Esophagus squamous epithelium (tissue), 4 donors: ENCODE measurements at regions not wholly inside any gene's neighbourhood (a gene's known extent, or its start where the extent isn't known, plus 50 kb on each side); places are given as distances from the start of the nearest gene placed in this dataset.

Experiments used
- POLR2A ChIP-seq, 4 donors: fragments of 450-650 bp; IDR thresholded peaks; one replicate each; pipeline ENCODE4 v1.6.1; 2017; ENCODE audit warnings: antibody characterized with exemption in 4 of 4, mild to moderate bottlenecking in 4 of 4, moderate library complexity in 3 of 4
- TF ChIP-seq, protein P1 (sequence below), 6 experiments: fragments of 450-650 bp in 4 of 6; fragments of 200-600 bp in 2 of 6; sonication (generic) in 2 of 6; IDR thresholded peaks; one replicate each; pipeline ENCODE4 v1.5.1; 2016 to 2019; ENCODE audit warnings: antibody characterized with exemption in 6 of 6, mild to moderate bottlenecking in 4 of 6, moderate library complexity in 4 of 6

DNA sequence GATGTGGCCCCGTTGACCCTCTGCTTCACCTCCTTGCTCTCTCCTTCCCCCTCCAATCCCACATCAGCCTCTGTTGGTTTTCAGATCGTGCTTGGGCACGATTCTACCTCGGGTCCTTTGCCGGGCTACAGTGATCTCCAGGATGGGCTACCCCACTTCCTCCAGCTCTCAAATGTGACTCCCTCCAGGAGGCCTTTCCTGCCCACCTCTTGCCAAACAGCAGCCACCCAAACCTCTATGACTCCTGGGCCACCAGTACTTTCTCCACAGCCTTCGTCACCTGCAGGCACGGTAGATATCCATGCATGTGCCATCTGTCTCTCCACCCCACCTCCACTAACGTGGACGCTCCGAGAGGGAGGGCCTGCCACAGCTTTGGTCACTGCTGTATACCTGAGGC lies 55.9 kb upstream of the NXT1 start:
- TF ChIP-seq POLR2A (IDR thresholded peaks at IDR 0.05) = no peak
- TF ChIP-seq, protein P1, sequence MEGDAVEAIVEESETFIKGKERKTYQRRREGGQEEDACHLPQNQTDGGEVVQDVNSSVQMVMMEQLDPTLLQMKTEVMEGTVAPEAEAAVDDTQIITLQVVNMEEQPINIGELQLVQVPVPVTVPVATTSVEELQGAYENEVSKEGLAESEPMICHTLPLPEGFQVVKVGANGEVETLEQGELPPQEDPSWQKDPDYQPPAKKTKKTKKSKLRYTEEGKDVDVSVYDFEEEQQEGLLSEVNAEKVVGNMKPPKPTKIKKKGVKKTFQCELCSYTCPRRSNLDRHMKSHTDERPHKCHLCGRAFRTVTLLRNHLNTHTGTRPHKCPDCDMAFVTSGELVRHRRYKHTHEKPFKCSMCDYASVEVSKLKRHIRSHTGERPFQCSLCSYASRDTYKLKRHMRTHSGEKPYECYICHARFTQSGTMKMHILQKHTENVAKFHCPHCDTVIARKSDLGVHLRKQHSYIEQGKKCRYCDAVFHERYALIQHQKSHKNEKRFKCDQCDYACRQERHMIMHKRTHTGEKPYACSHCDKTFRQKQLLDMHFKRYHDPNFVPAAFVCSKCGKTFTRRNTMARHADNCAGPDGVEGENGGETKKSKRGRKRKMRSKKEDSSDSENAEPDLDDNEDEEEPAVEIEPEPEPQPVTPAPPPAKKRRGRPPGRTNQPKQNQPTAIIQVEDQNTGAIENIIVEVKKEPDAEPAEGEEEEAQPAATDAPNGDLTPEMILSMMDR (IDR thresholded peaks at IDR 0.05) = no peak
